MM.1S (cell line): ENCODE measurements at regions not wholly inside any gene's neighbourhood (a gene's known extent, or its start where the extent isn't known, plus 50 kb on each side); places are given as distances from the start of the nearest gene placed in this dataset.

Source experiments
- DNase-seq: peaks from one replicate; pipeline ENCODE4 v3.0.0-alpha.2; 2015
- H2AFZ ChIP-seq: fragments of 300-600 bp; sonication (generic); 2 replicates; pipeline ENCODE4 v1.6.0; 2016; ENCODE audit warnings: antibody characterized with exemption, low read length
- H3F3A ChIP-seq: fragments of 300-600 bp; sonication (generic); 2 replicates; pipeline ENCODE4 v1.6.1; 2016; ENCODE audit warnings: mild to moderate bottlenecking, antibody characterized with exemption, low read length, moderate library complexity, mixed read lengths; ENCODE audit not compliant: insufficient read depth
- H3K27ac ChIP-seq: fragments of 300-600 bp; sonication (generic); 2 replicates; pipeline ENCODE4 v1.5.1; 2016; ENCODE audit warnings: mild to moderate bottlenecking, low read length
- H3K27me3 ChIP-seq: fragments of 300-600 bp; sonication (generic); replicated peaks from 2 replicates; pipeline ENCODE4 v1.6.0; 2016; ENCODE audit warnings: low read length; ENCODE audit not compliant: insufficient read depth
- H3K36me3 ChIP-seq: fragments of 300-600 bp; sonication (generic); replicated peaks from 2 replicates; pipeline ENCODE4 v1.6.1; 2016; ENCODE audit warnings: mild to moderate bottlenecking, low read length, mixed read lengths; ENCODE audit not compliant: insufficient read depth
- H3K4me1 ChIP-seq: fragments of 300-600 bp; sonication (generic); 2 replicates; pipeline ENCODE4 v1.6.1; 2016; ENCODE audit warnings: low read length, mixed read lengths
- H3K4me2 ChIP-seq: fragments of 300-600 bp; sonication (generic); 2 replicates; pipeline ENCODE4 v1.6.0; 2016; ENCODE audit warnings: low read depth, low read length
- H3K4me3 ChIP-seq: fragments of 300-600 bp; sonication (generic); 2 replicates; pipeline ENCODE4 v1.5.1; 2016; ENCODE audit warnings: low read length, mixed read lengths
- H3K79me2 ChIP-seq: fragments of 300-600 bp; sonication (generic); 2 replicates; pipeline ENCODE4 v1.6.1; 2016; ENCODE audit warnings: mixed run types, low read length, mixed read lengths
- H3K9ac ChIP-seq: fragments of 300-600 bp; sonication (generic); 2 replicates; pipeline ENCODE4 v1.6.1; 2016; ENCODE audit warnings: low read length, mixed read lengths
- H3K9me2 ChIP-seq: fragments of 300-600 bp; sonication (generic); replicated peaks from 2 replicates; pipeline ENCODE4 v1.6.1; 2016; ENCODE audit warnings: mild to moderate bottlenecking, low read length, mixed read lengths; ENCODE audit not compliant: insufficient read depth
- H3K9me3 ChIP-seq: fragments of 300-600 bp; sonication (generic); replicated peaks from 2 replicates; pipeline ENCODE4 v1.6.1; 2016; ENCODE audit warnings: mild to moderate bottlenecking, low read length, mixed read lengths; ENCODE audit not compliant: insufficient read depth
- H4K20me1 ChIP-seq: fragments of 300-600 bp; sonication (generic); 2 replicates; pipeline ENCODE4 v1.6.1; 2016; ENCODE audit warnings: mild to moderate bottlenecking, low read length, moderate library complexity, mixed read lengths; ENCODE audit not compliant: insufficient read depth
- CTCF ChIP-seq: fragments of 300-600 bp; sonication (generic); IDR thresholded peaks from 2 replicates; pipeline ENCODE4 v1.5.1; 2016; ENCODE audit warnings: antibody characterized with exemption, low read length, mixed read lengths
- EZH2 ChIP-seq: fragments of 300-600 bp; sonication (generic); optimal IDR thresholded peaks from 2 replicates; pipeline ENCODE3; 2017; ENCODE audit warnings: low read depth, mild to moderate bottlenecking, antibody characterized with exemption, low read length, mixed read lengths
- EZH2phosphoT487 ChIP-seq: fragments of 300-600 bp; sonication (generic); IDR thresholded peaks from 2 replicates; pipeline ENCODE4 v1.6.1; 2018; ENCODE audit warnings: antibody characterized with exemption, low read length

DNA sequence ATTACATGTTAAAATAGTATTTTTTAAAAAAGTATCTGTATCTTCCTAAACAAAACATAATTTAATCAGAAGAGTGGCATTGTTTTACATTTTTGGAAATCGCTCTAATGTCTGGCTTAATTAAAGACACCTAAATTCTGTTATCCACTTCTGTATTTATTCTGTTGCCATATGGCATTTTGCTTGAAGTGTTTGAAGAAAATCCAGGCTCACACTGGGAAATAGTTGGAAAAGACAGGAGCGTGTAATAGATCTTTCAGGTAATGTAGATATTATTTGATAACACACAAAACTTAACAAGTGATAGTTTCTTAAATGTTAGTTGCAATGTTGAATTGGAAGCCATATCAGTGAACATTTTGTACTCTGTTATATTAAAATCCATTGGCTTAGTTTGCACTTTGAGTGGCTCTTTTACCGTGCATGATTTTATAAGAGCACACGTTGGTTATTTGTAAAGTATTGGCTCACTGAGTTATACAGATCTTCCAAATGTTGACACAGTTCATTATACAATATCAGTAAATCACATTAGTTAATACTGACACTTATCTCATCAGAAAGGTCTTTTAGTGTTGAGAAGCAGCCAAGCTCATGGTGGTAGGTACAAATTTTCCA, 128.4 kb upstream of the NPVF start:
- Histone ChIP-seq H3F3A (no peaks in the 10 kb centered on the region), H3K4me1 (no peaks in the 10 kb centered on the region), H2AFZ (no peak overlapping the region), H3K9me3 (no peaks in the 10 kb centered on the region), H3K4me2 (no peak overlapping the region), H3K27ac (no peak overlapping the region), H3K9ac (no peak overlapping the region), H3K4me3 (no peak overlapping the region), H3K27me3 (no peaks in the 10 kb centered on the region), H3K79me2 (no peaks in the 10 kb centered on the region), H3K36me3 (no peaks in the 10 kb centered on the region), H3K9me2 (no peaks in the 10 kb centered on the region), H4K20me1 (no peaks in the 10 kb centered on the region)
- no peak for DNase-seq
- TF ChIP-seq CTCF (no peak), EZH2phosphoT487 (no peak), EZH2 (no peak)

DNA sequence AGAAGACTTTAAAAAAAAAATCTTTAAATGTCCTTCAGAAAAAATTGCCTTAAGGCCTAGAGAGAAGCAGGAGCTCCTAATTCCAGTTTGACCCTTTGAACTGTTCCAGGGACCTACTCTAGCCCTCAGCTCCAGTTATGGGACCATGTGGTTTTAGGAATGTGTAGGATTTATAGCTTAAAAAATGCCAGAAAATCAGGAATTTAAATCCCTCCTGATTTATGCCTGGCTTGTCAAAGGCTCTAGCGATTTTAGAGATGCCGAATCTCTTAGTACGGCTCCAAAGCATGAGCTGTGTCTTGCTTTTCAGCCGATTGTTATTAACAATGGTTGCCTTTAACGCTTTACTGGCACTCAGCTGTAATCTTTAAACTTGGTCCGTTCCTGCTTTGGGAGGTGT, 130.6 kb upstream of the NPVF start:
- H4K20me1 ChIP-seq: no peaks in the 10 kb centered on the region
- no peak overlapping the region for H3K27ac ChIP-seq
- no peaks in the 10 kb centered on the region for H3K4me1 ChIP-seq
- no peaks in the 10 kb centered on the region for H3K9me3 ChIP-seq
- no peak for DNase-seq
- H3K79me2 ChIP-seq: no peaks in the 10 kb centered on the region
- no peak overlapping the region for H2AFZ ChIP-seq
- no peak overlapping the region for H3K4me2 ChIP-seq
- H3K9ac ChIP-seq: no peak overlapping the region
- no peaks in the 10 kb centered on the region for H3K36me3 ChIP-seq
- no peaks in the 10 kb centered on the region for H3K9me2 ChIP-seq
- H3K27me3 ChIP-seq: no peaks in the 10 kb centered on the region
- no peak for TF ChIP-seq CTCF
- no peak for TF ChIP-seq EZH2
- no peak for TF ChIP-seq EZH2phosphoT487
- no peak overlapping the region for H3K4me3 ChIP-seq
- no peaks in the 10 kb centered on the region for H3F3A ChIP-seq

- Histone ChIP-seq H3K36me3 (no peaks in the 10 kb centered on the region), H3K27ac (no peak overlapping the region), H3K4me3 (no peak overlapping the region), H3K9ac (no peak overlapping the region), H3K4me2 (no peak overlapping the region), H3K4me1 (no peaks in the 10 kb centered on the region), H2AFZ (no peak overlapping the region), H3F3A (no peaks in the 10 kb centered on the region), H3K27me3 (no peaks in the 10 kb centered on the region), H3K9me3 (no peaks in the 10 kb centered on the region), H3K9me2 (no peaks in the 10 kb centered on the region), H3K79me2 (no peaks in the 10 kb centered on the region), H4K20me1 (no peaks in the 10 kb centered on the region)
- TF ChIP-seq EZH2 (no peak), EZH2phosphoT487 (no peak), CTCF (no peak)
- no peak for DNase-seq
Measured at GRCh38 chr7:25359471-25360059, 131.3 kb upstream of the NPVF start.
